ENCODE measurements at regions not wholly inside any gene's neighbourhood (a gene's known extent, or its start where the extent isn't known, plus 50 kb on each side); places are given as distances from the start of the nearest gene placed in this dataset.

DNA sequence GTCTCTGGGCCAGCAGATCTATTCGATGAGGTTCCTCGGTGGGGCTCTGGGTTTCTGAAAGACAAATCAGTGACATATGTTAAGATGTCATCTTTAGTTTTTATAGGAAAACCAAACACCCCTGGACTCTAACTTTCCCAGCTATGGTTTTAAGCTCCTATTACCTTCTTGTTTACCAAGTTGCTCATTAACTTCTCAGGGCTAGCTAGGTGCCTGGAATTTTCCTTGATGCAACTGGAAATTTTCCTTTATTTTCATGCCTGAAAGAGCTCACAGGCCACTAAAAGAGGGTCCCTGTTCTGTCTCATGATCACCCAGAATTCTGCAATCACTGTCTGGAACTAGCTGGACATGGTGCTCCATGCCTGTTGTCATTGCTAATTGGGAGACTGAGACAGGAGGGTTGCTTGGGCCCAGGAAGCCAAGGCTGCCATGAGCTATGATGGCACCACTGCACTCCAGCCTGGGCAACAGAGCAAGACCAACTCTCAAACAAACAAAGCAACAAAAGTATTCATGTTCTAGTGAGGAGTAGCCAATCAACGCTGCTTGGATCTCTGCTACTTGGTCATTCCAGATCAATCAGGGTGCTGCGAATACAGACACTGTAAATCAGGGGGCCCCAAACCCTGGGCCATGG lies 1173.5 kb upstream of the AUTS2 start:
- TF ChIP-seq, protein P1, sequence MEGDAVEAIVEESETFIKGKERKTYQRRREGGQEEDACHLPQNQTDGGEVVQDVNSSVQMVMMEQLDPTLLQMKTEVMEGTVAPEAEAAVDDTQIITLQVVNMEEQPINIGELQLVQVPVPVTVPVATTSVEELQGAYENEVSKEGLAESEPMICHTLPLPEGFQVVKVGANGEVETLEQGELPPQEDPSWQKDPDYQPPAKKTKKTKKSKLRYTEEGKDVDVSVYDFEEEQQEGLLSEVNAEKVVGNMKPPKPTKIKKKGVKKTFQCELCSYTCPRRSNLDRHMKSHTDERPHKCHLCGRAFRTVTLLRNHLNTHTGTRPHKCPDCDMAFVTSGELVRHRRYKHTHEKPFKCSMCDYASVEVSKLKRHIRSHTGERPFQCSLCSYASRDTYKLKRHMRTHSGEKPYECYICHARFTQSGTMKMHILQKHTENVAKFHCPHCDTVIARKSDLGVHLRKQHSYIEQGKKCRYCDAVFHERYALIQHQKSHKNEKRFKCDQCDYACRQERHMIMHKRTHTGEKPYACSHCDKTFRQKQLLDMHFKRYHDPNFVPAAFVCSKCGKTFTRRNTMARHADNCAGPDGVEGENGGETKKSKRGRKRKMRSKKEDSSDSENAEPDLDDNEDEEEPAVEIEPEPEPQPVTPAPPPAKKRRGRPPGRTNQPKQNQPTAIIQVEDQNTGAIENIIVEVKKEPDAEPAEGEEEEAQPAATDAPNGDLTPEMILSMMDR (IDR thresholded peaks at IDR 0.05): no peak
- intact Hi-C loops (cut with DNase I): no loop called here
- Histone ChIP-seq H3K9me3 (peaks cover 0 to 9% of the 10 kb centered on the region in 2 donors), H3K4me1 (no peaks in the 10 kb centered on the region), H3K4me3 (no peak overlapping the region), H3K36me3 (no peaks in the 10 kb centered on the region), H3K27ac (no peak overlapping the region), H3K27me3 (no peaks in the 10 kb centered on the region)
- ATAC-seq (no peak), DNase-seq (no peak)

DNA sequence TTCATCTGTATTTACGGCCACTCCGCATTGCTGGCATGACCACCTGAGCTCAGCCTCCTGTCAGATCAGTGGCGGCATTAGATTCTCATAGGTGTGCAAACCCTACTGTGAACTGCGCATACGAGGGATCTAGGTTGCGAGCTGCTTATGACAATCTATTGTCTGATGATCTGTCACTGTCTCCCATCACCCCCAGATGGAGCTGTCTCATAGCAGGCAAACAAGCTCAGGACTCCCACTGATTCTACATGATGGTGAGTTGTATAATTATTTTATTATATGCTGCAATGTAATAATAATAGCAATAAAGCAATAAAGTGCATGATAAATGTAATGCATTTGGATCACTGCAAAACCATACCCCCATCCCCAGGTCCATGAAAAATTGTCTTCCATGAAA lies 1172.9 kb upstream of the AUTS2 start:
- TF ChIP-seq, protein P1 (IDR thresholded peaks at IDR 0.05): no peak
- no peaks in the 10 kb centered on the region for H3K4me1 ChIP-seq
- no peak overlapping the region for H3K27ac ChIP-seq
- ATAC-seq (no peak), DNase-seq (no peak)
- no peak overlapping the region for H3K4me3 ChIP-seq
- no peaks in the 10 kb centered on the region for H3K36me3 ChIP-seq
- peaks cover 0 to 6% of the 10 kb centered on the region in 2 donors for H3K9me3 ChIP-seq
- H3K27me3 ChIP-seq: no peaks in the 10 kb centered on the region
- intact Hi-C loops (cut with DNase I): no loop called here

DNA sequence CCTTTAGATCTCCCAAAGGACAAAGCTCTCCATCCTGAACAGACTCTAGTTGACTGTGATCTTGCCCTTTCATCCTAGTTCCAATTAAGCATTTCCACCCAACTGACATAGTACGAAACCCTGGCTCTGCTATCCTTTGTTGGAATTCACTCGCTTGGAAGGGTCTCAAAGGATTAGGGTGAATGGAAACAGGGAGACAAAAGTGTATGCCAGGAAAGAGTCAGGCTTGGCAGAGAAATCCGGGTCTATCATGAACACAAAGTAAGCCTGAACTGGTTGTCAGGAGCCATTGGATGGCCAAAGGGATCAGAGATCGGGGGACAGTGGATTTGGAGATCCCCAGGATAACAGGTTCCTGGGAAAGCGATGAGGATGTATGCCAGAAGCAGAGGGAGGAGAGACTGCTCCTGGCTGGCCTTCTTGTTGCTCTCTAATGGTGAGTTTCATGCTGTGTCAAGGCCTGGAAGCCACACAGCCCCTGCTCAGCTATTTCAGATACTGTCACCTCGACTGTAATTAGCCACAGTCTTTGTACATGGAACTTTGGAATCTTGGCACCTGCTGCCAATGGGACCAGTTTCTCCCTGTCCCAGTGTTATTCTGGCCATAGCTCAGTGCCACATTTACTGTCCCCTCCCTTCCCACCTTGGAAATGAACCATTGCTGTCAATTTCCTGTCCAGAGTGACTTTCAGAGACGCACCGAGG lies 1168.7 kb upstream of the AUTS2 start:
- intact Hi-C loops (cut with DNase I): no loop called here
- Histone ChIP-seq H3K9me3 (no peaks in the 10 kb centered on the region), H3K27ac (no peak overlapping the region), H3K36me3 (no peaks in the 10 kb centered on the region), H3K4me1 (no peaks in the 10 kb centered on the region), H3K27me3 (no peaks in the 10 kb centered on the region), H3K4me3 (no peak overlapping the region)
- ATAC-seq: no peak
- TF ChIP-seq, protein P1 (IDR thresholded peaks at IDR 0.05): no peak
- DNase-seq: no peak

DNA sequence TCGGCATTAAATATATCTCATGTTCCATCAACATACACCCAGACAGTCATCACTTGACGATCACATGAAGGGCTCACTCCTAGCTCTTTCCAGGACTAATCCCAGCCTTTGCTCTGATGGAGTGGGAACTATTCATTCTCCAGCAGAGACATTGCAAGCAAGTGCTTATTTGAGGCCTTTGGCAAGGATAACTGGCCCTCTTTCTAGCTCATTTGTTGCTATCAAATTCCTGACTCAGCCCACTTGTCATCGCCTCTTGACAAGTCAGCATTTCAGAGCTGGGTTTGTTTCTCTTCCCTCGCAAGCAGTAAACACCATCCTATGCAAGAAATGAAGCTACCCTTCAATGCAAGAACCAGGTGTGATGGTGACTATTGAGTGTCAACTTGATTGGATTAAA lies 1165.7 kb upstream of the AUTS2 start:
- no peak overlapping the region for H3K4me3 ChIP-seq
- no peaks in the 10 kb centered on the region for H3K27me3 ChIP-seq
- intact Hi-C loops (cut with DNase I): no loop called here
- H3K27ac ChIP-seq: no peak overlapping the region
- no peak for DNase-seq
- H3K4me1 ChIP-seq: no peaks in the 10 kb centered on the region
- TF ChIP-seq, protein P1 (IDR thresholded peaks at IDR 0.05): no peak
- H3K9me3 ChIP-seq: peaks cover 0 to 7% of the 10 kb centered on the region in 2 donors
- no peaks in the 10 kb centered on the region for H3K36me3 ChIP-seq
- ATAC-seq: no peak

DNA sequence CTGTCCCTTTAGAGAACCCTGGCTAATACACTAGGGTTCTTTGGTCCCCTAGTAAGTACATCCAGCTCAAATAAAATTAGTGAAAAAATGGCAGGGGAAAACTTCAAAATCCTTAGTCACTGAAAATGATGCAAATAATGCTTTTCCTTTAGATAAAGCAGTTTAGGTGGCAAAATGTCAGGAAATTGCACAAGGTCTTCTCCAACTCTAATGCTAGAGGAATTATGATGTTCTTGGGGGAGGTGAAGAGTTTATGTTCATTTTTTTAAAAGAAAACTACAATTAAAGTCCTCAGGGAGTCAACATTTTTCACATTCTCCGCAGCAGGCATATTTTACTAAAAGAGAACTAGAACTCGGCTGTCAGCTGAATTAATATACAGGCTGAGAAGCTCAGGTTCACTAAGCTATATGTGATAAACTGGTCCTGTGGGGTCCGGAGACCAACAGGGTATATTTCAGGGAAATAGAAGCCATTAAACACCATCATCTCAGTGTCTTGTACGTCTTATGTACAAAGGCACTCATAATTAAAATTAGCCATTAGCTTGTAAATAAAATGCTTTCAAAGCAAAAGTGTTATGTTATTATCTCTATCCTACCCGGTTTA lies 1164.7 kb upstream of the AUTS2 start:
- peaks cover 0 to 8% of the 10 kb centered on the region in 2 donors for H3K9me3 ChIP-seq
- no peak for ATAC-seq
- no peaks in the 10 kb centered on the region for H3K4me1 ChIP-seq
- no peaks in the 10 kb centered on the region for H3K27me3 ChIP-seq
- intact Hi-C loops (cut with DNase I): no loop called here
- H3K36me3 ChIP-seq: no peaks in the 10 kb centered on the region
- TF ChIP-seq, protein P1 (IDR thresholded peaks at IDR 0.05): no peak
- DNase-seq: no peak
- H3K27ac ChIP-seq: no peak overlapping the region
- H3K4me3 ChIP-seq: no peak overlapping the region
